ENCODE measurements at regions not wholly inside any gene's neighbourhood (a gene's known extent, or its start where the extent isn't known, plus 50 kb on each side); places are given as distances from the start of the nearest gene placed in this dataset.

- H3K36me3 Mint-ChIP-seq (ENCODE audit: low read depth), result no peaks in the 10 kb centered on the region
- ATAC-seq (ENCODE audit: low read depth) (no peak), DNase-seq (no peak)
- ChIA-PET POLR2A (no interaction called here), CTCF (no interaction called here)
- TF ChIP-seq CTCF (IDR thresholded peaks at IDR 0.05), result no peak
- H3K27ac Mint-ChIP-seq, result no peak overlapping the region
- H3K27me3 Mint-ChIP-seq, result peaks cover 10% of the 10 kb centered on the region
- no peak overlapping the region for H3K4me3 Mint-ChIP-seq
- H3K4me1 Mint-ChIP-seq, result peaks cover 5% of the 10 kb centered on the region
- H3K9me3 Mint-ChIP-seq, result no peaks in the 10 kb centered on the region
- intact Hi-C loops (cut with micrococcal nuclease), result no loop called here
These were observed 244.1 kb upstream of the MAF start for GRCh38 chr16:79844603-79845002.

- no peak for DNase-seq
- intact Hi-C loops (cut with micrococcal nuclease), result no loop called here
- ChIA-PET CTCF (no interaction called here), POLR2A (no interaction called here)
- no peaks in the 10 kb centered on the region for H3K36me3 Mint-ChIP-seq (ENCODE audit: low read depth)
- no peaks in the 10 kb centered on the region for H3K9me3 Mint-ChIP-seq
- peaks cover 5% of the 10 kb centered on the region for H3K4me1 Mint-ChIP-seq
- ATAC-seq (ENCODE audit: low read depth), result no peak
- no peak overlapping the region for H3K4me3 Mint-ChIP-seq
- TF ChIP-seq CTCF (IDR thresholded peaks at IDR 0.05), result no peak
- no peak overlapping the region for H3K27ac Mint-ChIP-seq
- peaks cover 10% of the 10 kb centered on the region for H3K27me3 Mint-ChIP-seq
These were observed 243.1 kb upstream of the MAF start for GRCh38 chr16:79843631-79844043.

GRCh38 chr16:79843145-79843544, 242.6 kb upstream of the MAF start:
- no peaks in the 10 kb centered on the region for H3K9me3 Mint-ChIP-seq
- ATAC-seq (ENCODE audit: low read depth), result no peak
- no peak overlapping the region for H3K4me3 Mint-ChIP-seq
- H3K4me1 Mint-ChIP-seq, result peaks cover 5% of the 10 kb centered on the region
- ChIA-PET POLR2A (no interaction called here), CTCF (no interaction called here)
- TF ChIP-seq CTCF (IDR thresholded peaks at IDR 0.05), result no peak
- H3K36me3 Mint-ChIP-seq (ENCODE audit: low read depth), result no peaks in the 10 kb centered on the region
- intact Hi-C loops (cut with micrococcal nuclease), result no loop called here
- no peak for DNase-seq
- H3K27me3 Mint-ChIP-seq, result peaks cover 10% of the 10 kb centered on the region
- no peak overlapping the region for H3K27ac Mint-ChIP-seq

- H3K27ac Mint-ChIP-seq, result no peak overlapping the region
- intact Hi-C loops (cut with micrococcal nuclease), result no loop called here
- no peak overlapping the region for H3K4me3 Mint-ChIP-seq
- ChIA-PET CTCF (no interaction called here), POLR2A (no interaction called here)
- peaks cover 10% of the 10 kb centered on the region for H3K27me3 Mint-ChIP-seq
- no peak for TF ChIP-seq CTCF (IDR thresholded peaks at IDR 0.05)
- no peaks in the 10 kb centered on the region for H3K9me3 Mint-ChIP-seq
- ATAC-seq (ENCODE audit: low read depth) (no peak), DNase-seq (no peak)
- no peaks in the 10 kb centered on the region for H3K36me3 Mint-ChIP-seq (ENCODE audit: low read depth)
- H3K4me1 Mint-ChIP-seq, result peaks cover 5% of the 10 kb centered on the region
These were observed 241.7 kb upstream of the MAF start for GRCh38 chr16:79842197-79842596.

- intact Hi-C loops (cut with micrococcal nuclease), result no loop called here
- TF ChIP-seq CTCF (IDR thresholded peaks at IDR 0.05), result no peak
- H3K36me3 Mint-ChIP-seq (ENCODE audit: low read depth), result no peaks in the 10 kb centered on the region
- peaks cover 9% of the 10 kb centered on the region for H3K27me3 Mint-ChIP-seq
- H3K4me3 Mint-ChIP-seq, result no peak overlapping the region
- DNase-seq (no peak), ATAC-seq (ENCODE audit: low read depth) (no peak)
- ChIA-PET POLR2A (no interaction called here), CTCF (no interaction called here)
- no peaks in the 10 kb centered on the region for H3K9me3 Mint-ChIP-seq
- H3K27ac Mint-ChIP-seq, result no peak overlapping the region
- H3K4me1 Mint-ChIP-seq, result peaks cover under 1% of the 10 kb centered on the region
These were observed 239.2 kb upstream of the MAF start for GRCh38 chr16:79839466-79840341.
